SU-DHL-6 (cell line): ENCODE measurements at regions not wholly inside any gene's neighbourhood (a gene's known extent, or its start where the extent isn't known, plus 50 kb on each side); places are given as distances from the start of the nearest gene placed in this dataset.

ENCODE experiments used
- EZH2phosphoT487 ChIP-seq: fragments of 200-600 bp; sonication (generic), shearing (Covaris generic); conservative IDR thresholded peaks from 2 replicates; pipeline ENCODE4 v1.6.1; 2018; ENCODE audit warnings: mild to moderate bottlenecking, antibody characterized with exemption, low read length, moderate library complexity, mixed read lengths
- TF ChIP-seq, protein P1 (sequence below): fragments of 200-600 bp; sonication (generic); IDR thresholded peaks from one replicate; pipeline ENCODE4 v1.5.1; 2017; ENCODE audit warnings: antibody characterized with exemption, mild to moderate bottlenecking, low read length, moderate library complexity; ENCODE audit not compliant: insufficient read depth, poor library complexity, severe bottlenecking

DNA sequence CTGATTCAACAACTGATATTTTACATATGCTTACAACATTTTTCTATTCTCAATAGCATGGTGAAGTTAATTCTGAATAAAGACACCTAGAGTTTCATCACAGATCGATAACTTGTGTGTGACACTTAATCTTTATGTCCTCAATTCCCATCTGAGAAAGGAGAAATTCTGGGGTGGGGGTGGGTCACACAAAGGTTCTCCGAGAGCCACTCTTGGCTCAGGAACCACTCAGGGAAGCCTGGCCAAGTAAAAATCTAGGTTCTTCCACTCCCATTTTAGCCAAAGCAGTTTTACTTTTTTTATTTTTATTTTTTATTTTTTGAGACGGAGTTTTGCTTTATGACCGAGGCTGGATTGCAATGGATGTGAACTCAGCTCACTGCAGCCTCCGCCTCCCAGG is 111.0 kb upstream of the TBL1XR1 start:
- TF ChIP-seq, protein P1, sequence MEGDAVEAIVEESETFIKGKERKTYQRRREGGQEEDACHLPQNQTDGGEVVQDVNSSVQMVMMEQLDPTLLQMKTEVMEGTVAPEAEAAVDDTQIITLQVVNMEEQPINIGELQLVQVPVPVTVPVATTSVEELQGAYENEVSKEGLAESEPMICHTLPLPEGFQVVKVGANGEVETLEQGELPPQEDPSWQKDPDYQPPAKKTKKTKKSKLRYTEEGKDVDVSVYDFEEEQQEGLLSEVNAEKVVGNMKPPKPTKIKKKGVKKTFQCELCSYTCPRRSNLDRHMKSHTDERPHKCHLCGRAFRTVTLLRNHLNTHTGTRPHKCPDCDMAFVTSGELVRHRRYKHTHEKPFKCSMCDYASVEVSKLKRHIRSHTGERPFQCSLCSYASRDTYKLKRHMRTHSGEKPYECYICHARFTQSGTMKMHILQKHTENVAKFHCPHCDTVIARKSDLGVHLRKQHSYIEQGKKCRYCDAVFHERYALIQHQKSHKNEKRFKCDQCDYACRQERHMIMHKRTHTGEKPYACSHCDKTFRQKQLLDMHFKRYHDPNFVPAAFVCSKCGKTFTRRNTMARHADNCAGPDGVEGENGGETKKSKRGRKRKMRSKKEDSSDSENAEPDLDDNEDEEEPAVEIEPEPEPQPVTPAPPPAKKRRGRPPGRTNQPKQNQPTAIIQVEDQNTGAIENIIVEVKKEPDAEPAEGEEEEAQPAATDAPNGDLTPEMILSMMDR: no peak
- TF ChIP-seq EZH2phosphoT487: no peak
